ENCODE measurements at regions not wholly inside any gene's neighbourhood (a gene's known extent, or its start where the extent isn't known, plus 50 kb on each side); places are given as distances from the start of the nearest gene placed in this dataset.

DNA sequence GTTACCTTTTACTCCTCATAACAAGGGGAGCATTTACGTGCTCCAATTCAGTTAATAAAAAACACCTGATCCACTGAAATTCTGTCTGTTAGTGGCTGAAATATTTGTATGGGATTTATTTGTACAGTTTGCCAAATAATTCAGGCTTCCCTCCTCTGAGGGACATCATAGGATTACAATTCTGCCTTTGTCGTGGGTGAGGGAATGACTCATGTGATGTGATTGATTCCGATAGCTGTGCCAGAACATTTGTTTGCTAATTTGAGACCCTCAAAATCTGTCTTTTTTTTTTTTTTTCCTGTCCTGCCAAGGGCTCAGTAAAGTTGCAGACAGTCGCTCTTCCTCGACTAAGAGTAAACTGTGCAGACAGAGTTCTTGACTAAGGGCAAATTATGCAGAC, 612.6 kb upstream of the CDH2 start:
- TF ChIP-seq, protein P1, sequence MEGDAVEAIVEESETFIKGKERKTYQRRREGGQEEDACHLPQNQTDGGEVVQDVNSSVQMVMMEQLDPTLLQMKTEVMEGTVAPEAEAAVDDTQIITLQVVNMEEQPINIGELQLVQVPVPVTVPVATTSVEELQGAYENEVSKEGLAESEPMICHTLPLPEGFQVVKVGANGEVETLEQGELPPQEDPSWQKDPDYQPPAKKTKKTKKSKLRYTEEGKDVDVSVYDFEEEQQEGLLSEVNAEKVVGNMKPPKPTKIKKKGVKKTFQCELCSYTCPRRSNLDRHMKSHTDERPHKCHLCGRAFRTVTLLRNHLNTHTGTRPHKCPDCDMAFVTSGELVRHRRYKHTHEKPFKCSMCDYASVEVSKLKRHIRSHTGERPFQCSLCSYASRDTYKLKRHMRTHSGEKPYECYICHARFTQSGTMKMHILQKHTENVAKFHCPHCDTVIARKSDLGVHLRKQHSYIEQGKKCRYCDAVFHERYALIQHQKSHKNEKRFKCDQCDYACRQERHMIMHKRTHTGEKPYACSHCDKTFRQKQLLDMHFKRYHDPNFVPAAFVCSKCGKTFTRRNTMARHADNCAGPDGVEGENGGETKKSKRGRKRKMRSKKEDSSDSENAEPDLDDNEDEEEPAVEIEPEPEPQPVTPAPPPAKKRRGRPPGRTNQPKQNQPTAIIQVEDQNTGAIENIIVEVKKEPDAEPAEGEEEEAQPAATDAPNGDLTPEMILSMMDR (IDR thresholded peaks at IDR 0.05): no peak
- Histone ChIP-seq H3K36me3 (no peaks in the 10 kb centered on the region), H3K4me1 (no peaks in the 10 kb centered on the region), H3K27ac (no peak overlapping the region), H3K27me3 (no peaks in the 10 kb centered on the region), H3K9me3 (no peaks in the 10 kb centered on the region), H3K4me3 (no peak overlapping the region)
- intact Hi-C loops (cut with DNase I; ENCODE audit: low total_unique reads): no loop called here
- DNase-seq: no peak

DNA sequence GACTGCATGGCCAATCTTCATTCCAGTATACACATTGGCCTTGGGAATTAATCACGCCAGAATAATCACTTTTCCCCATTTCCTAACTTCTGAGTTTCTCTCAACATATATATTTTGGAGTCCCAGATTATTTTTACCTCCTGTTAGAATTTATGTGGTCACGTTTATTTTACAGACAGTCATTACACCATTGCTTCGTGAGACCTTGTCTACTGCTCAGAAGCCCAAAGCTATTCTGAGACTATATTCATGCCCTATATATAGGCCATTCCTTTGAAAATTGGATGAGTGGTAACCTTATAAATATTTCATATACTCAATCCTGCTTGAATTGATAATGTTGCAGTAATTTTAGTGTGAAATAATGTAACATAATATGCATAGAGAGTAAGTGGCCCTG, 610.0 kb upstream of the CDH2 start:
- H3K27me3 ChIP-seq: no peaks in the 10 kb centered on the region
- no peaks in the 10 kb centered on the region for H3K9me3 ChIP-seq
- no peak overlapping the region for H3K4me3 ChIP-seq
- intact Hi-C loops (cut with DNase I; ENCODE audit: low total_unique reads): no loop called here
- H3K27ac ChIP-seq: no peak overlapping the region
- TF ChIP-seq, protein P1 (IDR thresholded peaks at IDR 0.05): no peak
- H3K36me3 ChIP-seq: no peaks in the 10 kb centered on the region
- no peak for DNase-seq
- no peaks in the 10 kb centered on the region for H3K4me1 ChIP-seq

GRCh38 chr18:28781616-28782362, 604.9 kb upstream of the CDH2 start:
- Histone ChIP-seq H3K27ac (no peak overlapping the region), H3K27me3 (no peaks in the 10 kb centered on the region), H3K4me3 (no peak overlapping the region), H3K36me3 (no peaks in the 10 kb centered on the region), H3K4me1 (no peaks in the 10 kb centered on the region), H3K9me3 (no peaks in the 10 kb centered on the region)
- TF ChIP-seq, protein P1 (IDR thresholded peaks at IDR 0.05): no peak
- intact Hi-C loops (cut with DNase I; ENCODE audit: low total_unique reads): no loop called here
- no peak for DNase-seq

GRCh38 chr18:28778706-28779105, 601.8 kb upstream of the CDH2 start:
- Histone ChIP-seq H3K4me3 (no peak overlapping the region), H3K9me3 (no peaks in the 10 kb centered on the region), H3K27ac (no peak overlapping the region), H3K4me1 (no peaks in the 10 kb centered on the region), H3K36me3 (no peaks in the 10 kb centered on the region), H3K27me3 (no peaks in the 10 kb centered on the region)
- intact Hi-C loops (cut with DNase I; ENCODE audit: low total_unique reads): no loop called here
- TF ChIP-seq, protein P1 (IDR thresholded peaks at IDR 0.05): no peak
- no peak for DNase-seq

- no peak for DNase-seq
- no peaks in the 10 kb centered on the region for H3K36me3 ChIP-seq
- H3K9me3 ChIP-seq: no peaks in the 10 kb centered on the region
- intact Hi-C loops (cut with DNase I; ENCODE audit: low total_unique reads): no loop called here
- H3K27ac ChIP-seq: no peak overlapping the region
- H3K4me3 ChIP-seq: no peak overlapping the region
- TF ChIP-seq, protein P1 (IDR thresholded peaks at IDR 0.05): no peak
- no peaks in the 10 kb centered on the region for H3K27me3 ChIP-seq
- no peaks in the 10 kb centered on the region for H3K4me1 ChIP-seq
Measured at GRCh38 chr18:28777756-28778155, 600.8 kb upstream of the CDH2 start.

DNA sequence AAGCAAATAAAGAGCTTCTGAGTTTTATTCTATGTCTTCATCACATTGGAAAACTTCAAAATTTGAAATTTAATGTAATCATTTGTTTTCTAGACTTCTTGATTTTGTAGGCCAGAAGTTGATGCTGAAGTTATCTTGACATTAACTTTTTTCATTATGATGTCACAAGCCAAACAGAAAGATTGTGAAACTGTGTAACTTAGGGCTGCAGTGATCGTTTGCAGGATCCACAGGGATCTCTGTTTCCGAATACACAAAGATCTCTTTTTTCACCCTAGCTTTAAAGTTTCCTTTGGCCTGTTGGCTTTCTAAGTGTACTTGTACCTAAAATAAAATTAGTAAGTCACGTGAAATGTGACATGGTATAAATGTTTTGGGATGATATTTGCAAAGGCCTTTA, 594.9 kb upstream of the CDH2 start:
- H3K4me3 ChIP-seq: no peak overlapping the region
- no peaks in the 10 kb centered on the region for H3K36me3 ChIP-seq
- H3K4me1 ChIP-seq: no peaks in the 10 kb centered on the region
- no peak overlapping the region for H3K27ac ChIP-seq
- no peaks in the 10 kb centered on the region for H3K9me3 ChIP-seq
- H3K27me3 ChIP-seq: no peaks in the 10 kb centered on the region
- intact Hi-C loops (cut with DNase I; ENCODE audit: low total_unique reads): no loop called here
- TF ChIP-seq, protein P1 (IDR thresholded peaks at IDR 0.05): no peak
- DNase-seq: no peak

Measured in tibial artery (tissue), 4 donors.